Rectal smooth muscle tissue (tissue), 1 donor: ENCODE measurements at regions not wholly inside any gene's neighbourhood (a gene's known extent, or its start where the extent isn't known, plus 50 kb on each side); places are given as distances from the start of the nearest gene placed in this dataset.

Experiments
- H3K27ac ChIP-seq: one replicate; pipeline ENCODE4 v1.7.0; 2013; ENCODE audit warnings: low read depth, low read length, inconsistent platforms
- H3K27me3 ChIP-seq: one replicate; pipeline ENCODE4 v1.7.0; 2013; ENCODE audit warnings: low read length; ENCODE audit not compliant: control insufficient read depth, insufficient read depth
- H3K36me3 ChIP-seq: one replicate; pipeline ENCODE4 v1.7.0; 2013; ENCODE audit warnings: low read length; ENCODE audit not compliant: control insufficient read depth, insufficient read depth
- H3K4me1 ChIP-seq: one replicate; pipeline ENCODE4 v1.7.0; 2013; ENCODE audit warnings: low read length; ENCODE audit not compliant: control insufficient read depth, insufficient read depth
- H3K4me3 ChIP-seq: one replicate; pipeline ENCODE4 v1.7.0; 2013; ENCODE audit warnings: low read length
- H3K9ac ChIP-seq: one replicate; pipeline ENCODE4 v1.7.0; 2013; ENCODE audit warnings: low read length

GRCh38 chr2:44107974-44108373, 60.7 kb upstream of the PPM1B start:
- H3K36me3 ChIP-seq = no peaks in the 10 kb centered on the region
- no peak overlapping the region for H3K27ac ChIP-seq
- H3K4me3 ChIP-seq = no peak overlapping the region
- no peak overlapping the region for H3K9ac ChIP-seq
- H3K27me3 ChIP-seq = no peaks in the 10 kb centered on the region
- no peaks in the 10 kb centered on the region for H3K4me1 ChIP-seq

GRCh38 chr2:44109166-44109565, 59.5 kb upstream of the PPM1B start:
- no peaks in the 10 kb centered on the region for H3K27me3 ChIP-seq
- no peak overlapping the region for H3K4me3 ChIP-seq
- H3K27ac ChIP-seq = no peak overlapping the region
- no peaks in the 10 kb centered on the region for H3K36me3 ChIP-seq
- H3K4me1 ChIP-seq = no peaks in the 10 kb centered on the region
- H3K9ac ChIP-seq = no peak overlapping the region

- no peak overlapping the region for H3K4me3 ChIP-seq
- no peaks in the 10 kb centered on the region for H3K36me3 ChIP-seq
- H3K27me3 ChIP-seq = no peaks in the 10 kb centered on the region
- no peak overlapping the region for H3K9ac ChIP-seq
- no peak overlapping the region for H3K27ac ChIP-seq
- H3K4me1 ChIP-seq = no peaks in the 10 kb centered on the region
Observed at GRCh38 chr2:44110444-44110843, 58.2 kb upstream of the PPM1B start.

GRCh38 chr2:44112096-44112495, 56.6 kb upstream of the PPM1B start:
- Histone ChIP-seq H3K4me1 (no peaks in the 10 kb centered on the region), H3K4me3 (no peak overlapping the region), H3K36me3 (no peaks in the 10 kb centered on the region), H3K27ac (no peak overlapping the region), H3K9ac (no peak overlapping the region), H3K27me3 (no peaks in the 10 kb centered on the region)

- no peaks in the 10 kb centered on the region for H3K4me1 ChIP-seq
- H3K9ac ChIP-seq = no peak overlapping the region
Observed at GRCh38 chr2:44116319-44116718, 52.4 kb upstream of the PPM1B start.

GRCh38 chr2:44118257-44118656, 50.4 kb upstream of the PPM1B start:
- Histone ChIP-seq H3K9ac (no peak overlapping the region), H3K36me3 (no peaks in the 10 kb centered on the region), H3K4me3 (no peak overlapping the region), H3K27me3 (no peaks in the 10 kb centered on the region), H3K27ac (no peak overlapping the region), H3K4me1 (no peaks in the 10 kb centered on the region)

More at GRCh38 chr2:44116319-44116718, 52.4 kb upstream of the PPM1B start:
- Histone ChIP-seq H3K4me3 (no peak overlapping the region), H3K27ac (no peak overlapping the region), H3K36me3 (no peaks in the 10 kb centered on the region), H3K27me3 (no peaks in the 10 kb centered on the region)
